ENCODE measurements at regions not wholly inside any gene's neighbourhood (a gene's known extent, or its start where the extent isn't known, plus 50 kb on each side); places are given as distances from the start of the nearest gene placed in this dataset.

DNA sequence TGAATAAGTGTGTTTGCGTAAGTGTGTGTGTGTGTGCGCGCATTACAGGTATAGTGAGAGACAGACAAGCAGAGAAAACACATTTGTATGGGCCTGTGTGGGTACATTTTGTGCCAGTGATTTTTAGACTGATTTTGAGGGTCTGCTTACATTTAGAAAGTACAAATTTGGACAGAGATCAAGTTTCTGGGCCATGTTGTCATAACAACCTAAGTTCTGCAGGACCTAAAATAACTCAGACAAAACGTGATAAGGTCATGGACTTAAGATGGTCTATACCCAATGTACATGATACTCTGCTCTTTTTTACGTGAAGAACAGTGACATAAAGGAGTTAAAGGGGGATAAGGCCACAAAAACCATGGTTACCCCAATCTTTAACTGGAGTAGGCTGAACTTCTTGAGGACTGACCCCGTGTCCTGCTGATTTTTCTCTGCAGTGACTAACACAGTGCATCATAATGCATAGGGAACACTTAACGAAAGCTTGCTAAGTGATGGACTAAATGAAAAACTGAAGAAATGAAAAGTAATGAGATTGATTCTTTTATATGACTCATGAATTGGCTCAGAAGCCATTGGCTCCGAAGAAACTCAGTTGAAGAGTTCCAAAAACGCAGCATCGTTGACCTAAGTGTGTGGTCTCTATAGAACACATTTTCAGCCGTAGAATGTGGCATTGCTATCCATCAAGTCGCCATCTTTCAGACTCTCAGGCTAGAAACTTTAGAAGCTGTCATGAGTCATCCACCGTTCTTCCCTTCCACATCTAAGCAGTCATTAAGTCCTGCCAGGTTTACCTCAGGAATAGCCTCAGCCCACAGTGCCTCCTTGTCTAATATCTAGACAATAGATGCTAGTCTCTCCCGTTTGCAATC lies 61.6 kb upstream of the NCOA1 start (continued):
- no peak for TF ChIP-seq SREBF2 (IDR thresholded peaks at IDR 0.05; ENCODE audit: low read length)
- no peak for TF ChIP-seq ZNF384 (IDR thresholded peaks at IDR 0.05; ENCODE audit: borderline replicate concordance, low read depth, low read length)
- no peak for TF ChIP-seq E4F1 (IDR thresholded peaks at IDR 0.05; ENCODE audit: borderline replicate concordance, partially characterized antibody)
- no peak for TF ChIP-seq SIX5 (IDR thresholded peaks at IDR 0.05; ENCODE audit: low read depth, low read length, severe bottlenecking)
- no peak for TF ChIP-seq STAT3 (IDR thresholded peaks at IDR 0.05; ENCODE audit: low read depth, low read length)
- no peak for TF ChIP-seq TAF1 (IDR thresholded peaks at IDR 0.05; ENCODE audit: borderline replicate concordance, low read depth, low read length)

- RAD21 ChIA-PET (ENCODE audit: unreplicated experiment), result interaction anchor here (1.2 to 7.2 kb wide), 2 partner anchors 14 to 402 kb away, joined by 4 to 63 read pairs; no protein-coding TSS in a partner anchor
Measured at GRCh38 chr2:24424387-24424786, 64.1 kb upstream of the ITSN2 start.

More at GRCh38 chr2:24424387-24424786, 64.1 kb upstream of the ITSN2 start:
- no peaks in the 10 kb centered on the region; a peak in 1 of 4 replicates for H3K27me3 ChIP-seq (replicated peaks in 1 of 2; ENCODE audit: control insufficient read depth in 2 of 2, insufficient read depth in 2 of 2, low read length in 1 of 2)
- DNase-seq (ENCODE audit: low read depth, low spot score) (no peak), FAIRE-seq (no peak), ATAC-seq (no peak)
- ChIA-PET CTCF (interaction anchor here (0.6 to 4.1 kb wide), 6 partner anchors 10 to 403 kb away, joined by 3 to 88 read pairs (median 16); no protein-coding TSS in a partner anchor), SMC1A (ENCODE audit: uncharacterized antibody, unreplicated experiment) (interaction anchor here (0.9 to 5.7 kb wide), 3 partner anchors 10 to 403 kb away, joined by 3 to 55 read pairs (median 20); no protein-coding TSS in a partner anchor), POLR2A (no interaction called here)
- 0% methylated on average over 3 of the region's 3 CpGs for WGBS (ENCODE audit: insufficient coverage, insufficient replicate concordance, low lambda C conversion rate, missing lambda C conversion rate)
- no peaks in the 10 kb centered on the region for H3K4me1 ChIP-seq (ENCODE audit: control insufficient read depth, insufficient read depth, low read length)
- H2AFZ ChIP-seq (ENCODE audit: control insufficient read depth, low read depth, low read length), result no peak overlapping the region
- H3K9me3 ChIP-seq (replicated peaks; ENCODE audit: control insufficient read depth, insufficient read depth, low read length), result no peaks in the 10 kb centered on the region
- in situ Hi-C loops (cut with MboI), result no loop called here
- no peaks in the 10 kb centered on the region for H3K36me3 ChIP-seq (ENCODE audit: control insufficient read depth in 2 of 2, insufficient read depth in 2 of 2, low read length in 1 of 2)
- no peaks in the 10 kb centered on the region for H4K20me1 ChIP-seq (ENCODE audit: control insufficient read depth, insufficient read depth)
- no peak overlapping the region for H3K9ac ChIP-seq (ENCODE audit: control insufficient read depth, insufficient read depth, low read length)
- H3K27ac ChIP-seq (ENCODE audit: control insufficient read depth, insufficient read depth), result no peak overlapping the region
- no TSS peak for BruUV-seq (replicated peaks)
- H3K4me3 ChIP-seq, result no peak overlapping the region
- no peak overlapping the region for H3K4me2 ChIP-seq (ENCODE audit: control insufficient read depth, insufficient read depth)
- H3K79me2 ChIP-seq (ENCODE audit: control insufficient read depth, insufficient read depth, low read length), result no peaks in the 10 kb centered on the region
- intact Hi-C loops (cut with micrococcal nuclease; ENCODE audit: unreplicated experiment), result loop anchor here (5.0 kb wide), 1 partner anchor 153 kb away; no protein-coding TSS in a partner anchor
- TF ChIP-seq SREBF2 (IDR thresholded peaks at IDR 0.05; ENCODE audit: low read length) (no peak), POLR2AphosphoS2 (IDR thresholded peaks at IDR 0.05; ENCODE audit: low read depth, low read length) (no peak), KAT2A (conservative IDR thresholded peaks at IDR 0.05; ENCODE audit: control insufficient read depth, low read depth, low read length) (no peak), POU2F2 (IDR thresholded peaks at IDR 0.05; ENCODE audit: borderline replicate concordance, low read depth, low read length) (no peak)
